IMR-90 (cell line): ENCODE measurements at regions not wholly inside any gene's neighbourhood (a gene's known extent, or its start where the extent isn't known, plus 50 kb on each side); places are given as distances from the start of the nearest gene placed in this dataset.

Experiments
- ATAC-seq: fragments of 200-7000 bp; cut with Tn5 transposase; 2 replicates; pipeline ENCODE4 v1.9.1; 2020; ENCODE audit warnings: low read depth, mild to moderate bottlenecking, moderate library complexity
- BruUV-seq: library from RNA; stranded (reverse); fragments of 400-500 nt; replicated peaks from 2 replicates; lab custom pipeline; 2021; lab: Mats Ljungman, UMichigan
- CTCF ChIA-PET: fragments of 300-600 bp; formaldehyde crosslinking; extraction: SDS; loops from one replicate; lab custom pipeline; 2021; ENCODE audit warnings: antibody characterized with exemption; lab: Yijun Ruan, JAX
- POLR2A ChIA-PET: fragments of 300-600 bp; sonication (Branson Sonifier 250); formaldehyde crosslinking; loops from one replicate; lab custom pipeline; 2022; ENCODE audit warnings: antibody characterized with exemption; ENCODE audit not compliant: unreplicated experiment; lab: Charles Lee
- DNase-seq: peaks from one replicate; pipeline ENCODE4 v3.0.0; 2013
- H2AFZ ChIP-seq: replicated peaks from 2 replicates; pipeline ENCODE3; 2013; ENCODE audit warnings: low read length, mild to moderate bottlenecking; ENCODE audit not compliant: poor library complexity
- H2AK5ac ChIP-seq: 2 replicates; pipeline ENCODE4 v1.6.1; 2013; ENCODE audit warnings: low read depth, low read length, inconsistent platforms
- H2AK9ac ChIP-seq: replicated peaks from 2 replicates; pipeline ENCODE3; 2013; ENCODE audit warnings: mild to moderate bottlenecking, low read depth, low read length, moderate library complexity; ENCODE audit not compliant: poor library complexity
- H2BK120ac ChIP-seq: 2 replicates; pipeline ENCODE4 v1.6.1; 2013; ENCODE audit warnings: low read depth, low read length, inconsistent platforms
- H2BK15ac ChIP-seq: 3 replicates; pipeline ENCODE4 v1.6.1; 2013; ENCODE audit warnings: low read depth, low read length, inconsistent platforms
- H2BK20ac ChIP-seq: 2 replicates; pipeline ENCODE4 v1.6.1; 2013; ENCODE audit warnings: low read depth, mild to moderate bottlenecking, inconsistent platforms, low read length, moderate library complexity
- H2BK5ac ChIP-seq: 2 replicates; pipeline ENCODE4 v1.6.1; 2013; ENCODE audit warnings: mild to moderate bottlenecking, low read depth, low read length, inconsistent platforms; ENCODE audit not compliant: poor library complexity, severe bottlenecking
- H3K14ac ChIP-seq: replicated peaks from 2 replicates; pipeline ENCODE4 v1.6.1; 2013; ENCODE audit warnings: low read depth, low read length, inconsistent platforms
- H3K18ac ChIP-seq: 2 replicates; pipeline ENCODE4 v1.6.1; 2013; ENCODE audit warnings: low read depth, low read length, control low read depth
- H3K23ac ChIP-seq: 2 replicates; pipeline ENCODE4 v1.6.1; 2013; ENCODE audit warnings: low read depth, low read length, inconsistent platforms
- H3K27ac ChIP-seq: 2 replicates; pipeline ENCODE4 v1.5.1; 2013; ENCODE audit warnings: mild to moderate bottlenecking, control low read depth, low read length; ENCODE audit not compliant: insufficient read depth
- H3K27me3 ChIP-seq: 2 replicates; pipeline ENCODE4 v1.6.1; 2013; ENCODE audit warnings: low read length; ENCODE audit not compliant: control insufficient read depth, insufficient read depth
- H3K36me3 ChIP-seq: 2 replicates; pipeline ENCODE4 v1.6.1; 2013; ENCODE audit warnings: low read length, mixed read lengths; ENCODE audit not compliant: control insufficient read depth, insufficient read depth
- H3K4ac ChIP-seq: 2 replicates; pipeline ENCODE4 v1.6.1; 2013; ENCODE audit warnings: low read depth, low read length, inconsistent platforms
- H3K4me1 ChIP-seq: 2 replicates; pipeline ENCODE4 v1.6.1; 2013; ENCODE audit warnings: low read length, mixed read lengths; ENCODE audit not compliant: control insufficient read depth, insufficient read depth
- H3K4me2 ChIP-seq: 2 replicates; pipeline ENCODE4 v1.6.1; 2013; ENCODE audit warnings: low read depth, mild to moderate bottlenecking, control low read depth, low read length, moderate library complexity
- H3K4me3 ChIP-seq: 2 replicates; pipeline ENCODE4 v1.5.1; 2013; ENCODE audit warnings: low read depth, mild to moderate bottlenecking, control low read depth, low read length, moderate library complexity; ENCODE audit not compliant: insufficient read depth
- H3K56ac ChIP-seq: 2 replicates; pipeline ENCODE4 v1.6.1; 2013; ENCODE audit warnings: low read length, inconsistent platforms; ENCODE audit not compliant: insufficient read depth; ENCODE audit errors: extremely low read depth
- H3K79me1 ChIP-seq, 2 experiments: 2 replicates each; pipeline ENCODE4 v1.6.1; 2013; ENCODE audit warnings: low read length in 2 of 2, inconsistent platforms in 1 of 2, low read depth in 1 of 2
- H3K9ac ChIP-seq: 2 replicates; pipeline ENCODE4 v1.6.1; 2013; ENCODE audit warnings: low read depth, low read length, control low read depth
- H3K9me1 ChIP-seq: 2 replicates; pipeline ENCODE4 v1.6.1; 2013; ENCODE audit warnings: low read length, inconsistent platforms; ENCODE audit not compliant: insufficient read depth
- H3K9me3 ChIP-seq: 2 replicates; pipeline ENCODE4 v1.6.1; 2013; ENCODE audit warnings: low read length; ENCODE audit not compliant: control insufficient read depth, insufficient read depth
- H4K20me1 ChIP-seq: 2 replicates; pipeline ENCODE4 v1.6.1; 2013; ENCODE audit warnings: low read length, inconsistent platforms; ENCODE audit not compliant: insufficient read depth
- H4K5ac ChIP-seq: 2 replicates; pipeline ENCODE4 v1.6.1; 2013; ENCODE audit warnings: mild to moderate bottlenecking, low read depth, low read length, control low read depth
- H4K8ac ChIP-seq, 2 experiments: 2 replicates each; pipeline ENCODE4 v1.6.1; 2013; ENCODE audit warnings: low read depth in 2 of 2, low read length in 2 of 2, control low read depth in 1 of 2, inconsistent platforms in 1 of 2
- H4K91ac ChIP-seq: 2 replicates; pipeline ENCODE4 v1.6.1; 2013; ENCODE audit warnings: low read depth, low read length, inconsistent platforms; ENCODE audit not compliant: insufficient read depth
- BHLHE40 ChIP-seq: fragments of 150-350 bp; IDR thresholded peaks from 2 replicates; pipeline ENCODE4 v1.6.1; 2016; ENCODE audit warnings: mild to moderate bottlenecking, low read depth, low read length
- CEBPB ChIP-seq: IDR thresholded peaks from 2 replicates; pipeline ENCODE4 v1.6.1; 2012; ENCODE audit warnings: low read depth, low read length, improper control_type of control experiment
- CTCF ChIP-seq: conservative IDR thresholded peaks from 2 replicates; pipeline ENCODE4 v1.5.1; 2012; ENCODE audit warnings: mild to moderate bottlenecking, low read depth, low read length, improper control_type of control experiment
- ELK1 ChIP-seq: fragments of 150-350 bp; IDR thresholded peaks from 2 replicates; pipeline ENCODE4 v1.6.1; 2016; ENCODE audit warnings: low read depth, mild to moderate bottlenecking, low read length, moderate library complexity, borderline replicate concordance
- FOS ChIP-seq: fragments of 150-350 bp; IDR thresholded peaks from 2 replicates; pipeline ENCODE4 v1.6.1; 2016; ENCODE audit warnings: low read depth, low read length
- MAFK ChIP-seq: IDR thresholded peaks from 2 replicates; pipeline ENCODE4 v1.6.1; 2012; ENCODE audit warnings: low read depth, low read length, improper control_type of control experiment
- MAZ ChIP-seq: IDR thresholded peaks from 2 replicates; pipeline ENCODE4 v1.6.1; 2012; ENCODE audit warnings: low read depth, mild to moderate bottlenecking, low read length, improper control_type of control experiment, moderate library complexity, borderline replicate concordance
- MXI1 ChIP-seq: IDR thresholded peaks from 2 replicates; pipeline ENCODE4 v1.6.1; 2012; ENCODE audit warnings: low read depth, mild to moderate bottlenecking, low read length, moderate library complexity, borderline replicate concordance
- NFE2L2 ChIP-seq: fragments of 150-350 bp; IDR thresholded peaks from 2 replicates; pipeline ENCODE4 v1.6.1; 2016; ENCODE audit warnings: low read depth, mild to moderate bottlenecking, low read length
- POLR2A ChIP-seq: IDR thresholded peaks from 2 replicates; pipeline ENCODE4 v1.6.1; 2012; ENCODE audit warnings: mild to moderate bottlenecking, low read depth, low read length
- RCOR1 ChIP-seq: IDR thresholded peaks from 2 replicates; pipeline ENCODE4 v1.6.1; 2012; ENCODE audit warnings: mild to moderate bottlenecking, low read length, improper control_type of control experiment; ENCODE audit not compliant: insufficient replicate concordance
- USF2 ChIP-seq: fragments of 150-350 bp; IDR thresholded peaks from 2 replicates; pipeline ENCODE4 v1.6.1; 2017; ENCODE audit warnings: mild to moderate bottlenecking, antibody characterized with exemption, low read length, low read depth
- WGBS, 2 experiments: methylation state at CpG; one replicate each; pipeline versions ENCODE4 v1.1.5 to v1.1.7; 2013; ENCODE audit warnings: missing lambda C conversion rate in 2 of 2; ENCODE audit not compliant: insufficient read length in 1 of 2; ENCODE audit errors: extremely low coverage in 2 of 2; 5-methylcytosine and 5-hydroxymethylcytosine counted together
- dilution Hi-C: fragments of 300-500 bp; cut with HindIII; formaldehyde crosslinking; loops from one replicate; pipeline ENCODE4 v1.14.3; 2018; ENCODE audit warnings: low sequenced_read_pairs; ENCODE audit not compliant: unreplicated experiment
- in situ Hi-C: fragments of 300-500 bp; cut with MboI; formaldehyde crosslinking; loops from 3 replicates; pipeline ENCODE4 v1.14.3; 2019; ENCODE audit warnings: low sequenced_read_pairs, inconsistent platforms, mixed read lengths
- intact Hi-C: fragments of 100-400 bp; cut with micrococcal nuclease; formaldehyde crosslinking; loops from 2 replicates; pipeline ENCODE4 v1.10.0; 2022

DNA sequence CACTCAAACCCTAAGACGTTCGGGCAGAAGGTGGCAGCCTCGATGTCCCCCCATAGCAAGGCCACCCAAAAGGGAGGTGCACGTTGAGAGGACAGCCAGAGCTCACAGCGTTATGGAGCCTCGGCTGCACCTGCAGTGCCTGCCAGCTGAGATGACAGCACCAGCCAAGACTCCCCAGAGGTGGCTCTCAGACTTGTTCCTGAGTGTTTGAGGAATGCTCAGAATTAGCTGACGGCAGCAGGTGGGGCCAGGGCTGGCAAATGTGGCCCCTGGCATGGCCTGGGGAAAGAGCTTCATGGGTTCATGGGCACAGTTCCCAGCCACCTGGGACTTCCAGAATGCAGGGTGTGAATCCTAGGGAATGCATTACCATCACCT is 177.8 kb downstream of the KLF13 start:
- WGBS, 2 experiments, result 100% methylated on average over 1 of the region's 7 CpGs; no CpG with 5 or more reads in 1 of the 2 experiments

More for the DNA sequence above, 177.8 kb downstream of the KLF13 start:
- Histone ChIP-seq H3K4me1 (no peaks in the 10 kb centered on the region), H2BK15ac (no peak overlapping the region), H2BK5ac (no peak overlapping the region), H3K79me1 (no peaks in the 10 kb centered on the region), H3K14ac (no peak overlapping the region), H3K4me2 (no peak overlapping the region), H2AK9ac (no peak overlapping the region), H3K4ac (no peak overlapping the region), H3K56ac (no peak overlapping the region), H3K23ac (no peak overlapping the region), H4K91ac (no peak overlapping the region), H3K18ac (no peak overlapping the region), H3K27me3 (peaks cover 19% of the 10 kb centered on the region), H2AK5ac (no peak overlapping the region), H3K9me1 (no peaks in the 10 kb centered on the region), H4K20me1 (no peaks in the 10 kb centered on the region), H2AFZ (no peak overlapping the region), H3K9me3 (no peaks in the 10 kb centered on the region), H3K9ac (no peak overlapping the region), H4K8ac (no peak overlapping the region), H2BK120ac (no peak overlapping the region), H3K4me3 (no peak overlapping the region), H2BK20ac (no peak overlapping the region), H3K27ac (no peak overlapping the region), H4K5ac (no peak overlapping the region), H3K36me3 (no peaks in the 10 kb centered on the region)
- in situ Hi-C loops (no loop called here), dilution Hi-C loops (no loop called here), intact Hi-C loops (no loop called here)
- TF ChIP-seq FOS, result no peak
- no peak for TF ChIP-seq NFE2L2
- no peak for TF ChIP-seq MXI1
- no peak for TF ChIP-seq ELK1
- TF ChIP-seq BHLHE40, result no peak
- TF ChIP-seq RCOR1, result no peak
- TF ChIP-seq MAFK, result no peak
- TF ChIP-seq CTCF, result no peak
- no peak for TF ChIP-seq CEBPB
- no peak for TF ChIP-seq POLR2A
- TF ChIP-seq USF2, result no peak
- TF ChIP-seq MAZ, result no peak
- no TSS peak for BruUV-seq
- no peak for DNase-seq
- ChIA-PET CTCF (interaction anchor here (1.0 kb wide), 1 partner anchor 14 kb away, joined by 3 read pairs; no protein-coding TSS in a partner anchor), POLR2A (no interaction called here)
- no peak for ATAC-seq
